ENCODE measurements at regions not wholly inside any gene's neighbourhood (a gene's known extent, or its start where the extent isn't known, plus 50 kb on each side); places are given as distances from the start of the nearest gene placed in this dataset.
"Not testable (repeated sequence)": the region's sequence is repeated elsewhere in the genome, so short reads cannot be mapped to it uniquely, and the experiment has no call there.

- DNase-seq (ENCODE audit: low spot score) = no peak
These were observed 615.6 kb upstream of the ADAMTS9 start for GRCh38 chr3:65303431-65303830.

- DNase-seq (ENCODE audit: low spot score) = no peak
These were observed 603.8 kb upstream of the ADAMTS9 start for GRCh38 chr3:65291448-65292125.

GRCh38 chr3:65288776-65289175 is 601.0 kb upstream of the ADAMTS9 start:
- no peak for DNase-seq (ENCODE audit: low spot score)

- no peak for DNase-seq (ENCODE audit: low spot score)
These were observed 598.2 kb upstream of the ADAMTS9 start for GRCh38 chr3:65285956-65286355.

GRCh38 chr3:65284961-65285360 is 597.2 kb upstream of the ADAMTS9 start:
- DNase-seq (ENCODE audit: low spot score) = no peak

- DNase-seq (ENCODE audit: low spot score) = no peak
These were observed 596.7 kb upstream of the ADAMTS9 start for GRCh38 chr3:65284546-65284945.

GRCh38 chr3:65279225-65279782 is 591.5 kb upstream of the ADAMTS9 start:
- no peak for DNase-seq (ENCODE audit: low spot score)

GRCh38 chr3:65277798-65278197 is 590.0 kb upstream of the ADAMTS9 start:
- no peak for DNase-seq (ENCODE audit: low spot score)

GRCh38 chr3:65276551-65276950 is 588.8 kb upstream of the ADAMTS9 start:
- no peak for DNase-seq (ENCODE audit: low spot score)

- no peak for DNase-seq (ENCODE audit: low spot score)
These were observed 580.6 kb upstream of the ADAMTS9 start for GRCh38 chr3:65268426-65268825.

- no peak for DNase-seq (ENCODE audit: low spot score)
These were observed 578.3 kb upstream of the ADAMTS9 start for GRCh38 chr3:65265942-65266590.

- DNase-seq (ENCODE audit: low spot score) = no peak
These were observed 577.7 kb upstream of the ADAMTS9 start for GRCh38 chr3:65265511-65265910.

GRCh38 chr3:65262548-65262947 is 574.7 kb upstream of the ADAMTS9 start:
- no peak for DNase-seq (ENCODE audit: low spot score)

- no peak for DNase-seq (ENCODE audit: low spot score)
These were observed 572.1 kb upstream of the ADAMTS9 start for GRCh38 chr3:65259946-65260345.

GRCh38 chr3:65252914-65253313 is 565.1 kb upstream of the ADAMTS9 start:
- not testable (repeated sequence) for DNase-seq (ENCODE audit: low spot score)

GRCh38 chr3:65252266-65252665 is 564.5 kb upstream of the ADAMTS9 start:
- no peak for DNase-seq (ENCODE audit: low spot score)

GRCh38 chr3:65251375-65251774 is 563.6 kb upstream of the ADAMTS9 start:
- peak; percentile 6 for DNase-seq (ENCODE audit: low spot score)

- no peak for DNase-seq (ENCODE audit: low spot score)
These were observed 558.8 kb upstream of the ADAMTS9 start for GRCh38 chr3:65246561-65246960.

GRCh38 chr3:65245133-65246063 is 557.6 kb upstream of the ADAMTS9 start:
- DNase-seq (ENCODE audit: low spot score) = no peak

- DNase-seq (ENCODE audit: low spot score) = no peak
These were observed 552.6 kb upstream of the ADAMTS9 start for GRCh38 chr3:65240366-65240765.

- no peak for DNase-seq (ENCODE audit: low spot score)
These were observed 550.9 kb upstream of the ADAMTS9 start for GRCh38 chr3:65238652-65239051.

GRCh38 chr3:65234499-65234898 is 546.7 kb upstream of the ADAMTS9 start:
- DNase-seq (ENCODE audit: low spot score) = no peak

All from globus pallidus (tissue), 1 donor.